Left ventricle myocardium inferior (tissue), 1 donor: ENCODE measurements at regions not wholly inside any gene's neighbourhood (a gene's known extent, or its start where the extent isn't known, plus 50 kb on each side); places are given as distances from the start of the nearest gene placed in this dataset.
A peak's percentile ranks its signal among the peaks of the same experiment; 100 is the strongest.

Source experiments
- DNase-seq: peaks from one replicate; pipeline ENCODE4 v3.0.0-alpha.2; 2020
- H3K27ac ChIP-seq: fragments of 200-600 bp; replicated peaks from 2 replicates; pipeline ENCODE4 v1.8.0; 2021
- H3K27me3 ChIP-seq: fragments of 200-600 bp; 2 replicates; pipeline ENCODE4 v1.8.0; 2021; ENCODE audit warnings: low read depth
- H3K36me3 ChIP-seq: fragments of 200-600 bp; 2 replicates; pipeline ENCODE4 v1.8.0; 2021
- H3K4me1 ChIP-seq: fragments of 200-600 bp; 2 replicates; pipeline ENCODE4 v1.8.0; 2021
- H3K4me3 ChIP-seq: fragments of 200-600 bp; 2 replicates; pipeline ENCODE4 v1.8.0; 2021; ENCODE audit warnings: mild to moderate bottlenecking, moderate library complexity
- H3K9me3 ChIP-seq: fragments of 200-600 bp; replicated peaks from 2 replicates; pipeline ENCODE4 v1.8.0; 2021
- CTCF ChIP-seq: fragments of 200-600 bp; IDR thresholded peaks from 2 replicates; pipeline ENCODE4 v1.8.0; 2021; ENCODE audit warnings: antibody characterized with exemption, mild to moderate bottlenecking, borderline replicate concordance
- intact Hi-C: fragments of 100-400 bp; cut with micrococcal nuclease; formaldehyde crosslinking; loops from one replicate; pipeline ENCODE4 v1.11.0; 2022
- donor health status: DM: no; HTN: yes; CAD: no; lungs with severe emphysema.

DNA sequence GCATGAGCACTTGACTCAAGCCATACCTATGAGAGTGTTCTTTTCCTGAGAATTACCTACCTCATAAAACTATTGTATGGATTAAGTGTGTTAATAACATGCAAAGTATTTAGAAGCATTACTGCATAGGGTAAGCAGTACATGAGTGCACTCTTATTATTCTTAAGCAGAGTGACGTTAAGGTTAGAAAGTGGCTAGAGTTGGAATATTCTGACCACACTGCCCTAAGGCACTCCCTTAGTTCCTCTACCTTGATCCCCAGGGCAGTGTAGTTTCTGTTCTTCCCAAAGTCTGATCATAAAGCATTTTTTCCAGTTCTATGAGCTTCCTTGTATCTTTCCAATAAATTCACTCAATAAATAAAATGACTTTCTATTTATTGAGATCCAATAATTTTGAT lies 189.2 kb downstream of the PCSK1 start:
- TF ChIP-seq CTCF = no peak
- intact Hi-C loops = no loop called here
- no peak overlapping the region for H3K27ac ChIP-seq
- no peaks in the 10 kb centered on the region for H3K27me3 ChIP-seq
- no peaks in the 10 kb centered on the region for H3K9me3 ChIP-seq
- peaks cover 44% of the 10 kb centered on the region for H3K4me1 ChIP-seq
- H3K4me3 ChIP-seq = no peak overlapping the region
- no peaks in the 10 kb centered on the region for H3K36me3 ChIP-seq
- DNase-seq = no peak

DNA sequence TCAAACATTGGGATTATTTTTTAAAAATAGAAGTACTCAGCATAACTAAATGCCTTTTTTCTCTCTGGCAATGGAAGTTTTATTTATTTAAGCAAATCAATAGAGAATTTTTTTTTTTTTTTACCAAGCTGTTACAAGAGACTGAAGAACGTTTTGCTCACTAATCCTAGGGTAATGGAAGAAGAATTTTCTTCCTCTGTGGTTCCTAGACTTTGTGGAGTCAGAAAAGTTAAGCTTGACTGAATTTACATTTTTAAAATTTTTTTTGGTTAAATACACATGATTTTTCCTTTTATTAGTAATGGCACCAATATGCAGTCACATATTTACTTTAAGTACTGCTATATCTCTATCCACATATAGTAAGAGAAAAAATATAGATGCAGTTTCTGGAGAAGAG lies 189.8 kb downstream of the PCSK1 start:
- intact Hi-C loops = no loop called here
- Histone ChIP-seq H3K27ac (no peak overlapping the region), H3K27me3 (no peaks in the 10 kb centered on the region), H3K36me3 (no peaks in the 10 kb centered on the region), H3K4me1 (peaks cover 41% of the 10 kb centered on the region), H3K9me3 (no peaks in the 10 kb centered on the region), H3K4me3 (no peak overlapping the region)
- DNase-seq = no peak
- no peak for TF ChIP-seq CTCF

DNA sequence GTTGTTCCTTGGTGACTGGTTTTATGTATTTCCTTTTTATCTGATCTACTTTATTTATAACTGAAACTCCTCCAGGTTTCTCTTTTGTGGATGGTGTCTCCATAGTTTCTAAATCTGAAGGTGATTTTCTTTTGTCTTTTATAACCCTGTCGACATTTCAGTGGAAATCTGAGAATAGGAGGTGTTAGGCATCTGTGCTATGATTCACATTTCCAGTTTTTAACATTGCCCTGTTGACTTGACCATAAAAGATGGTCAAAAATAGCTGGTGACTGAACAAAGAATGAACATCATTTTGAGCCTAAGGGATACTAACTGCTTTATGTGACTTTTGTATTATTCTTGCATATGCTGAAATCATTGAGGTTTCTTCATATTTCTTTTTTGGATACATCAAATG lies 190.5 kb downstream of the PCSK1 start:
- Histone ChIP-seq H3K27me3 (no peaks in the 10 kb centered on the region), H3K4me1 (peaks cover 34% of the 10 kb centered on the region), H3K4me3 (no peak overlapping the region), H3K9me3 (no peaks in the 10 kb centered on the region), H3K27ac (no peak overlapping the region), H3K36me3 (no peaks in the 10 kb centered on the region)
- intact Hi-C loops = no loop called here
- no peak for DNase-seq
- no peak for TF ChIP-seq CTCF

GRCh38 chr5:96236831-96237230 lies 196.2 kb downstream of the PCSK1 start:
- intact Hi-C loops = no loop called here
- peaks cover 19% of the 10 kb centered on the region for H3K4me1 ChIP-seq

GRCh38 chr5:96236051-96236450 lies 197.0 kb downstream of the PCSK1 start:
- peak overlapping the region; percentile 82 for H3K27ac ChIP-seq
- TF ChIP-seq CTCF = no peak
- DNase-seq = no peak
- H3K4me1 ChIP-seq = peaks cover 19% of the 10 kb centered on the region
- no peaks in the 10 kb centered on the region for H3K36me3 ChIP-seq
- no peak overlapping the region for H3K4me3 ChIP-seq
- H3K9me3 ChIP-seq = peaks cover 11% of the 10 kb centered on the region
- intact Hi-C loops = no loop called here
- no peaks in the 10 kb centered on the region for H3K27me3 ChIP-seq

More at GRCh38 chr5:96236831-96237230, 196.2 kb downstream of the PCSK1 start:
- H3K9me3 ChIP-seq = peaks cover 11% of the 10 kb centered on the region
- H3K36me3 ChIP-seq = no peaks in the 10 kb centered on the region
- H3K4me3 ChIP-seq = no peak overlapping the region
- H3K27me3 ChIP-seq = no peaks in the 10 kb centered on the region
- no peak overlapping the region for H3K27ac ChIP-seq
- TF ChIP-seq CTCF = no peak
- no peak for DNase-seq
